ENCODE measurements at regions not wholly inside any gene's neighbourhood (a gene's known extent, or its start where the extent isn't known, plus 50 kb on each side); places are given as distances from the start of the nearest gene placed in this dataset.

- no peaks in the 10 kb centered on the region for H3K36me3 ChIP-seq (ENCODE audit: control insufficient read depth, insufficient read depth, low read length)
- no peak overlapping the region for H3K27ac ChIP-seq (ENCODE audit: low read depth, low read length, severe bottlenecking)
- H3K4me3 ChIP-seq (ENCODE audit: extremely low read depth, insufficient read depth, low read length, poor library complexity, severe bottlenecking) = no peak overlapping the region
- H3K9me3 ChIP-seq (ENCODE audit: control insufficient read depth, low read length) = no peaks in the 10 kb centered on the region
- WGBS, 2 experiments (ENCODE audit: insufficient coverage in 2 of 2) = 100% methylated on average over 1 of the region's 3 CpGs; no CpG with 5 or more reads in 1 of the 2 experiments
- no peaks in the 10 kb centered on the region for H3K4me1 ChIP-seq (ENCODE audit: control insufficient read depth, insufficient read depth, low read length, poor library complexity, severe bottlenecking)
These were observed 369.8 kb downstream of the FRK start for GRCh38 chr6:115690854-115691253.

- 78% methylated on average over 3 to 4 of the region's 5 CpGs for WGBS, 2 experiments (ENCODE audit: insufficient coverage in 2 of 2)
- H3K4me3 ChIP-seq (ENCODE audit: extremely low read depth, insufficient read depth, low read length, poor library complexity, severe bottlenecking) = no peak overlapping the region
- no peaks in the 10 kb centered on the region for H3K4me1 ChIP-seq (ENCODE audit: control insufficient read depth, insufficient read depth, low read length, poor library complexity, severe bottlenecking)
- no peaks in the 10 kb centered on the region for H3K9me3 ChIP-seq (ENCODE audit: control insufficient read depth, low read length)
- H3K27ac ChIP-seq (ENCODE audit: low read depth, low read length, severe bottlenecking) = no peak overlapping the region
- no peaks in the 10 kb centered on the region for H3K36me3 ChIP-seq (ENCODE audit: control insufficient read depth, insufficient read depth, low read length)
These were observed 378.5 kb downstream of the FRK start for GRCh38 chr6:115681978-115682775.

- Histone ChIP-seq H3K27ac (ENCODE audit: low read depth, low read length, severe bottlenecking) (no peak overlapping the region), H3K36me3 (ENCODE audit: control insufficient read depth, insufficient read depth, low read length) (no peaks in the 10 kb centered on the region), H3K4me3 (ENCODE audit: extremely low read depth, insufficient read depth, low read length, poor library complexity, severe bottlenecking) (no peak overlapping the region), H3K9me3 (ENCODE audit: control insufficient read depth, low read length) (no peaks in the 10 kb centered on the region), H3K4me1 (ENCODE audit: control insufficient read depth, insufficient read depth, low read length, poor library complexity, severe bottlenecking) (no peaks in the 10 kb centered on the region)
- 80 to 83% methylated on average over 2 to 3 of the region's 3 CpGs for WGBS, 2 experiments (ENCODE audit: insufficient coverage in 2 of 2)
These were observed 380.1 kb downstream of the FRK start for GRCh38 chr6:115680621-115681020.

- 67 to 100% methylated on average over 1 of the region's 3 CpGs for WGBS, 2 experiments (ENCODE audit: insufficient coverage in 2 of 2)
These were observed 383.5 kb downstream of the FRK start for GRCh38 chr6:115677198-115677597.

GRCh38 chr6:115675443-115675842, 385.2 kb downstream of the FRK start:
- no peaks in the 10 kb centered on the region for H3K36me3 ChIP-seq (ENCODE audit: control insufficient read depth, insufficient read depth, low read length)
- no peaks in the 10 kb centered on the region for H3K4me1 ChIP-seq (ENCODE audit: control insufficient read depth, insufficient read depth, low read length, poor library complexity, severe bottlenecking)
- no peak overlapping the region for H3K4me3 ChIP-seq (ENCODE audit: extremely low read depth, insufficient read depth, low read length, poor library complexity, severe bottlenecking)
- no peaks in the 10 kb centered on the region for H3K9me3 ChIP-seq (ENCODE audit: control insufficient read depth, low read length)
- H3K27ac ChIP-seq (ENCODE audit: low read depth, low read length, severe bottlenecking) = no peak overlapping the region
- 67% methylated on average over 1 of the region's 1 CpG; no CpG with 5 or more reads in 1 of the 2 experiments for WGBS, 2 experiments (ENCODE audit: insufficient coverage in 2 of 2)

More at GRCh38 chr6:115677198-115677597, 383.5 kb downstream of the FRK start:
- no peak overlapping the region for H3K27ac ChIP-seq (ENCODE audit: low read depth, low read length, severe bottlenecking)
- H3K4me3 ChIP-seq (ENCODE audit: extremely low read depth, insufficient read depth, low read length, poor library complexity, severe bottlenecking) = no peak overlapping the region
- H3K36me3 ChIP-seq (ENCODE audit: control insufficient read depth, insufficient read depth, low read length) = no peaks in the 10 kb centered on the region
- no peaks in the 10 kb centered on the region for H3K9me3 ChIP-seq (ENCODE audit: control insufficient read depth, low read length)
- no peaks in the 10 kb centered on the region for H3K4me1 ChIP-seq (ENCODE audit: control insufficient read depth, insufficient read depth, low read length, poor library complexity, severe bottlenecking)

- H3K4me1 ChIP-seq (ENCODE audit: control insufficient read depth, insufficient read depth, low read length, poor library complexity, severe bottlenecking) = no peaks in the 10 kb centered on the region
- no peak overlapping the region for H3K27ac ChIP-seq (ENCODE audit: low read depth, low read length, severe bottlenecking)
- no peak overlapping the region for H3K4me3 ChIP-seq (ENCODE audit: extremely low read depth, insufficient read depth, low read length, poor library complexity, severe bottlenecking)
- no peaks in the 10 kb centered on the region for H3K36me3 ChIP-seq (ENCODE audit: control insufficient read depth, insufficient read depth, low read length)
- H3K9me3 ChIP-seq (ENCODE audit: control insufficient read depth, low read length) = no peaks in the 10 kb centered on the region
- no CpG with 5 or more reads among the region's 1 CpG for WGBS, 2 experiments (ENCODE audit: insufficient coverage in 2 of 2)
These were observed 391.9 kb downstream of the FRK start for GRCh38 chr6:115668781-115669180.

GRCh38 chr6:115668211-115668610, 392.5 kb downstream of the FRK start:
- Histone ChIP-seq H3K27ac (ENCODE audit: low read depth, low read length, severe bottlenecking) (no peak overlapping the region), H3K4me1 (ENCODE audit: control insufficient read depth, insufficient read depth, low read length, poor library complexity, severe bottlenecking) (no peaks in the 10 kb centered on the region), H3K4me3 (ENCODE audit: extremely low read depth, insufficient read depth, low read length, poor library complexity, severe bottlenecking) (no peak overlapping the region), H3K9me3 (ENCODE audit: control insufficient read depth, low read length) (no peaks in the 10 kb centered on the region), H3K36me3 (ENCODE audit: control insufficient read depth, insufficient read depth, low read length) (no peaks in the 10 kb centered on the region)

- Histone ChIP-seq H3K36me3 (ENCODE audit: control insufficient read depth, insufficient read depth, low read length) (no peaks in the 10 kb centered on the region), H3K9me3 (ENCODE audit: control insufficient read depth, low read length) (no peaks in the 10 kb centered on the region), H3K4me1 (ENCODE audit: control insufficient read depth, insufficient read depth, low read length, poor library complexity, severe bottlenecking) (no peaks in the 10 kb centered on the region), H3K4me3 (ENCODE audit: extremely low read depth, insufficient read depth, low read length, poor library complexity, severe bottlenecking) (no peak overlapping the region), H3K27ac (ENCODE audit: low read depth, low read length, severe bottlenecking) (no peak overlapping the region)
- whole genome bisulfite sequencing, 2 experiments (ENCODE audit: insufficient coverage in 2 of 2) = 75 to 87% methylated on average over 4 to 8 of the region's 8 CpGs
These were observed 393.1 kb downstream of the FRK start for GRCh38 chr6:115667478-115668026.

GRCh38 chr6:115666997-115667396, 393.7 kb downstream of the FRK start:
- no peaks in the 10 kb centered on the region for H3K36me3 ChIP-seq (ENCODE audit: control insufficient read depth, insufficient read depth, low read length)
- no CpG with 5 or more reads among the region's 2 CpGs for WGBS, 2 experiments (ENCODE audit: insufficient coverage in 2 of 2)
- no peak overlapping the region for H3K27ac ChIP-seq (ENCODE audit: low read depth, low read length, severe bottlenecking)
- no peaks in the 10 kb centered on the region for H3K4me1 ChIP-seq (ENCODE audit: control insufficient read depth, insufficient read depth, low read length, poor library complexity, severe bottlenecking)
- H3K4me3 ChIP-seq (ENCODE audit: extremely low read depth, insufficient read depth, low read length, poor library complexity, severe bottlenecking) = no peak overlapping the region
- H3K9me3 ChIP-seq (ENCODE audit: control insufficient read depth, low read length) = no peaks in the 10 kb centered on the region

- no peaks in the 10 kb centered on the region for H3K4me1 ChIP-seq (ENCODE audit: control insufficient read depth, insufficient read depth, low read length, poor library complexity, severe bottlenecking)
- WGBS, 2 experiments (ENCODE audit: insufficient coverage in 2 of 2) = 80 to 85% methylated on average over 1 to 2 of the region's 3 CpGs
- no peak overlapping the region for H3K27ac ChIP-seq (ENCODE audit: low read depth, low read length, severe bottlenecking)
- H3K9me3 ChIP-seq (ENCODE audit: control insufficient read depth, low read length) = no peaks in the 10 kb centered on the region
- no peaks in the 10 kb centered on the region for H3K36me3 ChIP-seq (ENCODE audit: control insufficient read depth, insufficient read depth, low read length)
- no peak overlapping the region for H3K4me3 ChIP-seq (ENCODE audit: extremely low read depth, insufficient read depth, low read length, poor library complexity, severe bottlenecking)
These were observed 395.4 kb downstream of the FRK start for GRCh38 chr6:115665310-115665709.

- WGBS, 2 experiments (ENCODE audit: insufficient coverage in 2 of 2) = 79% methylated on average over 2 of the region's 3 CpGs; no CpG with 5 or more reads in 1 of the 2 experiments
- H3K4me3 ChIP-seq (ENCODE audit: extremely low read depth, insufficient read depth, low read length, poor library complexity, severe bottlenecking) = no peak overlapping the region
- no peak overlapping the region for H3K27ac ChIP-seq (ENCODE audit: low read depth, low read length, severe bottlenecking)
- no peaks in the 10 kb centered on the region for H3K4me1 ChIP-seq (ENCODE audit: control insufficient read depth, insufficient read depth, low read length, poor library complexity, severe bottlenecking)
- H3K36me3 ChIP-seq (ENCODE audit: control insufficient read depth, insufficient read depth, low read length) = no peaks in the 10 kb centered on the region
- no peaks in the 10 kb centered on the region for H3K9me3 ChIP-seq (ENCODE audit: control insufficient read depth, low read length)
These were observed 397.0 kb downstream of the FRK start for GRCh38 chr6:115663681-115664080.

Measured in mesodermal cell (in vitro differentiated cells).